Heart left ventricle (tissue), 16 donors: ENCODE measurements at regions not wholly inside any gene's neighbourhood (a gene's known extent, or its start where the extent isn't known, plus 50 kb on each side); places are given as distances from the start of the nearest gene placed in this dataset.

Experiments used
- ATAC-seq, 4 donors: fragments of 200-7000 bp; cut with Tn5 transposase; one replicate each; pipeline ENCODE4 v1.9.1; 2020 to 2022; ENCODE audit warnings: moderate library complexity in 4 of 4, mild to moderate bottlenecking in 3 of 4, moderate number of reproducible peaks in 1 of 4
- DNase-seq, 5 donors: peaks; one replicate each; pipeline ENCODE4 v3.0.0-alpha.2; 2020
- H3K27ac ChIP-seq, 12 donors: fragments of 200-600 bp; sonication (generic) in 4 of 12; one replicate each; pipeline versions ENCODE4 v1.5.0 to v1.8.0; 2016 to 2022; ENCODE audit warnings: mild to moderate bottlenecking in 2 of 12
- H3K27me3 ChIP-seq, 9 donors: fragments of 200-600 bp; sonication (generic) in 2 of 9; one replicate each; pipeline versions ENCODE4 v1.5.1 to v1.8.0; 2016 to 2022; ENCODE audit warnings: mild to moderate bottlenecking in 3 of 9
- H3K36me3 ChIP-seq, 9 donors: fragments of 200-600 bp; sonication (generic) in 2 of 9; one replicate each; pipeline versions ENCODE4 v1.5.0 to v1.8.0; 2018 to 2022; ENCODE audit warnings: mild to moderate bottlenecking in 2 of 9
- H3K4me1 ChIP-seq, 12 donors: fragments of 200-600 bp; sonication (generic) in 4 of 12; one replicate each; pipeline versions ENCODE4 v1.5.0 to v1.8.0; 2016 to 2022; ENCODE audit warnings: mild to moderate bottlenecking in 3 of 12
- H3K4me3 ChIP-seq, 12 donors: fragments of 200-600 bp; sonication (generic) in 4 of 12; one replicate each; pipeline versions ENCODE4 v1.5.0 to v1.8.0; 2017 to 2022; ENCODE audit warnings: mild to moderate bottlenecking in 9 of 12, moderate library complexity in 4 of 12
- H3K9me3 ChIP-seq, 12 donors: fragments of 200-600 bp; sonication (generic) in 4 of 12; one replicate each; pipeline versions ENCODE4 v1.5.0 to v1.8.0; 2016 to 2022; ENCODE audit warnings: mild to moderate bottlenecking in 1 of 12
- CTCF ChIP-seq, 12 donors: fragments of 200-600 bp; sonication (generic) in 4 of 12; IDR thresholded peaks; one replicate each; pipeline versions ENCODE4 v1.5.0 to v1.8.0; 2018 to 2022; ENCODE audit warnings: antibody characterized with exemption in 12 of 12, mild to moderate bottlenecking in 5 of 12
- POLR2A ChIP-seq, 2 donors: fragments of 450-650 bp; IDR thresholded peaks; one replicate each; pipeline ENCODE4 v1.6.1; 2017; ENCODE audit warnings: antibody characterized with exemption in 2 of 2, mild to moderate bottlenecking in 2 of 2, moderate library complexity in 2 of 2
- WGBS, 4 donors: extraction: QIAGEN DNeasy Blood & Tissue Kit in 2 of 4; methylation state at CpG; one replicate each; pipeline versions ENCODE4 v1.1.5 to v1.1.7; 2013 to 2018; 5-methylcytosine and 5-hydroxymethylcytosine counted together
- intact Hi-C, 10 donors: fragments of 100-400 bp; cut with DNase I; formaldehyde crosslinking; loops; one replicate each; pipeline versions ENCODE4 v1.11.1 to v1.14.2; 2022
- donor health status: ischemic (EF 13 %, LVEDD 7.1; RV severe dilation, severe dysfunction).
- donor health status: healthy with polysubstance abuse.
- donor health status: DM: no; HTN: yes; CAD: no.
- donor health status: DM: no; HTN: no; CAD: no.
- donor health status: ischemic (EF 25% LVEDD 6.9; RV normal size, moderate dysfunction).
- donor health status: ischemic (EF 25% LVEDD 5.7; RV mildly dilated, moderate dysfunction).
- donor health status: healthy.
- donor health status: DM: yes; HTN: yes; CAD: no.
- donor health status: ischemic (EF 35%, LVEDD 5.7; RV mildly dilated, moderate dysfunction).
- donor health status: nonischemic (EF 11% LVEDD 7.7; RV severe dilation, severe dysfunction).
- donor health status: DM: yes; HTN: yes; CAD: no.
- donor health status: PGD.
- donor health status: ischemic (EF 29% LVEDD 5.4; RV normal size, mild dysfunction).
- donor health status: nonischemic (EF 23%, LVEDD 6.1; RV moderate dilation, normal function).

- Histone ChIP-seq H3K27me3 (no peaks in the 10 kb centered on the region), H3K9me3 (no peaks in the 10 kb centered on the region), H3K27ac (no peak overlapping the region), H3K36me3 (no peaks in the 10 kb centered on the region), H3K4me1 (no peaks in the 10 kb centered on the region), H3K4me3 (no peak overlapping the region)
- TF ChIP-seq CTCF (IDR thresholded peaks at IDR 0.05) = no peak
- TF ChIP-seq POLR2A (IDR thresholded peaks at IDR 0.05) = no peak
- WGBS, 4 donors = 52 to 71% (median 62%) methylated on average over 3 of the region's 3 CpGs
- DNase-seq (no peak), ATAC-seq (no peak)
- intact Hi-C loops = no loop called here
These were observed 300.7 kb upstream of the MAGEC2 start for GRCh38 chrX:142505839-142506238.

GRCh38 chrX:142503967-142504643 lies 299.0 kb upstream of the MAGEC2 start:
- no peak for ATAC-seq

GRCh38 chrX:142502441-142502840 lies 297.4 kb upstream of the MAGEC2 start:
- H3K27ac ChIP-seq = no peak overlapping the region

More at GRCh38 chrX:142503967-142504643, 299.0 kb upstream of the MAGEC2 start:
- 60 to 77% (median 70%) methylated on average over 5 of the region's 5 CpGs for WGBS, 4 donors
- intact Hi-C loops = no loop called here
- no peak for DNase-seq
- Histone ChIP-seq H3K4me3 (no peak overlapping the region), H3K36me3 (no peaks in the 10 kb centered on the region), H3K9me3 (no peaks in the 10 kb centered on the region), H3K4me1 (no peaks in the 10 kb centered on the region), H3K27me3 (no peaks in the 10 kb centered on the region), H3K27ac (no peak overlapping the region)
- TF ChIP-seq CTCF (IDR thresholded peaks at IDR 0.05) (no peak), POLR2A (IDR thresholded peaks at IDR 0.05) (no peak)

GRCh38 chrX:142499992-142500391 lies 294.9 kb upstream of the MAGEC2 start:
- 85 to 91% (median 87%) methylated on average over 3 of the region's 3 CpGs for WGBS, 4 donors
- no peak overlapping the region for H3K4me3 ChIP-seq
- no peak for ATAC-seq
- H3K27ac ChIP-seq = no peak overlapping the region
- H3K4me1 ChIP-seq = no peaks in the 10 kb centered on the region
- TF ChIP-seq POLR2A (IDR thresholded peaks at IDR 0.05) (no peak), CTCF (IDR thresholded peaks at IDR 0.05) (no peak)
- H3K27me3 ChIP-seq = no peaks in the 10 kb centered on the region
- DNase-seq = no peak
- H3K36me3 ChIP-seq = no peaks in the 10 kb centered on the region
- no peaks in the 10 kb centered on the region for H3K9me3 ChIP-seq
- intact Hi-C loops = no loop called here

More at GRCh38 chrX:142502441-142502840, 297.4 kb upstream of the MAGEC2 start:
- 36 to 69% (median 54%) methylated on average over 2 of the region's 2 CpGs for WGBS, 4 donors
- Histone ChIP-seq H3K4me1 (no peaks in the 10 kb centered on the region), H3K27me3 (no peaks in the 10 kb centered on the region), H3K9me3 (no peaks in the 10 kb centered on the region), H3K4me3 (no peak overlapping the region), H3K36me3 (no peaks in the 10 kb centered on the region)
- TF ChIP-seq CTCF (IDR thresholded peaks at IDR 0.05) = no peak
- TF ChIP-seq POLR2A (IDR thresholded peaks at IDR 0.05) = no peak
- ATAC-seq (no peak), DNase-seq (no peak)
- intact Hi-C loops = no loop called here
